ENCODE measurements at regions not wholly inside any gene's neighbourhood (a gene's known extent, or its start where the extent isn't known, plus 50 kb on each side); places are given as distances from the start of the nearest gene placed in this dataset.

- Histone ChIP-seq H3K36me3 (ENCODE audit: insufficient read depth) (no peaks in the 10 kb centered on the region), H3K4me1 (ENCODE audit: low read depth, poor library complexity, severe bottlenecking) (peaks cover 36% of the 10 kb centered on the region), H2AFZ (ENCODE audit: low read depth) (peak overlapping the region; percentile 2; the same call in 1 of the 2 replicates), H3K27me3 (ENCODE audit: insufficient read depth, low read depth) (no peaks in the 10 kb centered on the region), H3K79me2 (ENCODE audit: insufficient read depth, low read depth) (no peaks in the 10 kb centered on the region), H3K4me2 (peak overlapping the region; percentile 53), H3K27ac (peak overlapping the region; percentile 41), H3K9ac (no peak overlapping the region), H4K20me1 (ENCODE audit: insufficient read depth) (no peaks in the 10 kb centered on the region), H3K4me3 (IDR thresholded peaks at IDR 0.05; ENCODE audit: insufficient read depth, low read depth, low read length) (no peak overlapping the region)
- no peak for TF ChIP-seq CTCF (conservative IDR thresholded peaks at IDR 0.05; ENCODE audit: low read depth, low read length)
Observed at GRCh38 chr5:73387601-73388305, 60.8 kb downstream of the FOXD1 start.

GRCh38 chr5:73387149-73387591, 61.4 kb downstream of the FOXD1 start:
- H2AFZ ChIP-seq (ENCODE audit: low read depth) = peak overlapping the region; percentile 2; the same call in 1 of the 2 replicates
- peak overlapping the region; percentile 41 for H3K27ac ChIP-seq

GRCh38 chr5:73384861-73385260, 63.7 kb downstream of the FOXD1 start:
- Histone ChIP-seq H4K20me1 (ENCODE audit: insufficient read depth) (no peaks in the 10 kb centered on the region), H3K27ac (no peak overlapping the region), H2AFZ (ENCODE audit: low read depth) (no peak overlapping the region), H3K79me2 (ENCODE audit: insufficient read depth, low read depth) (no peaks in the 10 kb centered on the region), H3K36me3 (ENCODE audit: insufficient read depth) (no peaks in the 10 kb centered on the region), H3K9ac (no peak overlapping the region), H3K4me3 (IDR thresholded peaks at IDR 0.05; ENCODE audit: insufficient read depth, low read depth, low read length) (no peak overlapping the region), H3K27me3 (ENCODE audit: insufficient read depth, low read depth) (no peaks in the 10 kb centered on the region), H3K4me1 (ENCODE audit: low read depth, poor library complexity, severe bottlenecking) (peaks cover 36% of the 10 kb centered on the region), H3K4me2 (no peak overlapping the region)
- TF ChIP-seq CTCF (conservative IDR thresholded peaks at IDR 0.05; ENCODE audit: low read depth, low read length) = no peak

More at GRCh38 chr5:73387149-73387591, 61.4 kb downstream of the FOXD1 start:
- H3K4me2 ChIP-seq = peak overlapping the region; percentile 53
- H4K20me1 ChIP-seq (ENCODE audit: insufficient read depth) = no peaks in the 10 kb centered on the region
- H3K4me3 ChIP-seq (IDR thresholded peaks at IDR 0.05; ENCODE audit: insufficient read depth, low read depth, low read length) = no peak overlapping the region
- H3K79me2 ChIP-seq (ENCODE audit: insufficient read depth, low read depth) = no peaks in the 10 kb centered on the region
- peaks cover 36% of the 10 kb centered on the region for H3K4me1 ChIP-seq (ENCODE audit: low read depth, poor library complexity, severe bottlenecking)
- peak; percentile 48 for TF ChIP-seq CTCF (conservative IDR thresholded peaks at IDR 0.05; ENCODE audit: low read depth, low read length)
- no peaks in the 10 kb centered on the region for H3K27me3 ChIP-seq (ENCODE audit: insufficient read depth, low read depth)
- H3K36me3 ChIP-seq (ENCODE audit: insufficient read depth) = no peaks in the 10 kb centered on the region
- H3K9ac ChIP-seq = no peak overlapping the region

- no peak for TF ChIP-seq CTCF (conservative IDR thresholded peaks at IDR 0.05; ENCODE audit: low read depth, low read length)
- Histone ChIP-seq H4K20me1 (ENCODE audit: insufficient read depth) (no peaks in the 10 kb centered on the region), H2AFZ (ENCODE audit: low read depth) (no peak overlapping the region), H3K27ac (no peak overlapping the region), H3K9ac (no peak overlapping the region), H3K27me3 (ENCODE audit: insufficient read depth, low read depth) (no peaks in the 10 kb centered on the region), H3K36me3 (ENCODE audit: insufficient read depth) (no peaks in the 10 kb centered on the region), H3K4me3 (IDR thresholded peaks at IDR 0.05; ENCODE audit: insufficient read depth, low read depth, low read length) (no peak overlapping the region), H3K4me1 (ENCODE audit: low read depth, poor library complexity, severe bottlenecking) (peaks cover 18% of the 10 kb centered on the region), H3K4me2 (no peak overlapping the region), H3K79me2 (ENCODE audit: insufficient read depth, low read depth) (no peaks in the 10 kb centered on the region)
Observed at GRCh38 chr5:73382401-73382740, 66.2 kb downstream of the FOXD1 start.
